GM21619 (cell line): ENCODE measurements at regions not wholly inside any gene's neighbourhood (a gene's known extent, or its start where the extent isn't known, plus 50 kb on each side); places are given as distances from the start of the nearest gene placed in this dataset.

Experiments used
- ATAC-seq: cut with Tn5 transposase; IDR thresholded peaks from one replicate; pipeline ENCODE4 v1.9.1; 2021; ENCODE audit not compliant: unreplicated experiment

- no peak for ATAC-seq
These were observed 55.6 kb upstream of the KL start for GRCh38 chr13:32960626-32961025.

- no peak for ATAC-seq
These were observed 54.5 kb upstream of the KL start for GRCh38 chr13:32961724-32962123.

- no peak for ATAC-seq
These were observed 53.9 kb upstream of the KL start for GRCh38 chr13:32962342-32962741.

- no peak for ATAC-seq
These were observed 51.2 kb upstream of the KL start for GRCh38 chr13:32964987-32965386.
